LoVo (cell line): ENCODE measurements at regions not wholly inside any gene's neighbourhood (a gene's known extent, or its start where the extent isn't known, plus 50 kb on each side); places are given as distances from the start of the nearest gene placed in this dataset.
"Not testable (repeated sequence)": the region's sequence is repeated elsewhere in the genome, so short reads cannot be mapped to it uniquely, and the experiment has no call there.

Experiments used
- DNase-seq: peaks from one replicate; pipeline ENCODE4 v3.0.0-alpha.2; 2016; ENCODE audit warnings: low spot score

- DNase-seq = no peak
Observed at GRCh38 chr6:68059261-68059660, 575.8 kb upstream of the ADGRB3 start.

- DNase-seq = not testable (repeated sequence)
Observed at GRCh38 chr6:68056596-68056995, 578.5 kb upstream of the ADGRB3 start.

GRCh38 chr6:68054756-68055155 lies 580.3 kb upstream of the ADGRB3 start:
- no peak for DNase-seq

GRCh38 chr6:68053805-68054373 lies 581.2 kb upstream of the ADGRB3 start:
- DNase-seq = no peak

GRCh38 chr6:68052234-68052633 lies 582.8 kb upstream of the ADGRB3 start:
- DNase-seq = no peak

- no peak for DNase-seq
Observed at GRCh38 chr6:68049562-68049961, 585.5 kb upstream of the ADGRB3 start.

- no peak for DNase-seq
Observed at GRCh38 chr6:68046756-68047155, 588.3 kb upstream of the ADGRB3 start.

- no peak for DNase-seq
Observed at GRCh38 chr6:68046302-68046701, 588.8 kb upstream of the ADGRB3 start.

GRCh38 chr6:68045193-68045592 lies 589.9 kb upstream of the ADGRB3 start:
- no peak for DNase-seq

GRCh38 chr6:68044264-68044663 lies 590.8 kb upstream of the ADGRB3 start:
- no peak for DNase-seq

GRCh38 chr6:68043122-68043398 lies 592.0 kb upstream of the ADGRB3 start:
- DNase-seq = no peak

GRCh38 chr6:68042339-68043121 lies 592.6 kb upstream of the ADGRB3 start:
- DNase-seq = no peak

GRCh38 chr6:68040780-68041179 lies 594.3 kb upstream of the ADGRB3 start:
- no peak for DNase-seq

- DNase-seq = no peak
Observed at GRCh38 chr6:68040312-68040778, 594.7 kb upstream of the ADGRB3 start.

GRCh38 chr6:68039641-68040311 lies 595.3 kb upstream of the ADGRB3 start:
- DNase-seq = no peak

- DNase-seq = no peak
Observed at GRCh38 chr6:68038815-68039408, 596.2 kb upstream of the ADGRB3 start.

- no peak for DNase-seq
Observed at GRCh38 chr6:68032217-68032616, 602.9 kb upstream of the ADGRB3 start.

GRCh38 chr6:68031054-68031453 lies 604.0 kb upstream of the ADGRB3 start:
- DNase-seq = no peak

GRCh38 chr6:68026483-68026882 lies 608.6 kb upstream of the ADGRB3 start:
- DNase-seq = no peak

GRCh38 chr6:68025764-68026163 lies 609.3 kb upstream of the ADGRB3 start:
- no peak for DNase-seq

- DNase-seq = no peak
Observed at GRCh38 chr6:68024570-68025269, 610.4 kb upstream of the ADGRB3 start.

- not testable (repeated sequence) for DNase-seq
Observed at GRCh38 chr6:68022968-68023367, 612.1 kb upstream of the ADGRB3 start.
